Fibroblast of villous mesenchyme (primary cell): ENCODE measurements at regions not wholly inside any gene's neighbourhood (a gene's known extent, or its start where the extent isn't known, plus 50 kb on each side); places are given as distances from the start of the nearest gene placed in this dataset.

ENCODE experiments used
- DNase-seq: peaks from one replicate; pipeline ENCODE4 v3.0.0-alpha.2; 2010; ENCODE audit warnings: low read depth
- H3K4me3 ChIP-seq: 2 replicates; pipeline ENCODE4 v1.5.1; 2011; ENCODE audit warnings: low read depth, mild to moderate bottlenecking, low read length
- CTCF ChIP-seq: IDR thresholded peaks from 2 replicates; pipeline ENCODE4 v1.5.1; 2012; ENCODE audit warnings: low read depth, mild to moderate bottlenecking, low read length; ENCODE audit not compliant: insufficient read depth

- TF ChIP-seq CTCF: no peak
- no peak for DNase-seq
- H3K4me3 ChIP-seq: no peak overlapping the region
Measured at GRCh38 chr20:43364001-43364400, 93.7 kb upstream of the SRSF6 start.

- TF ChIP-seq CTCF: no peak
- no peak overlapping the region for H3K4me3 ChIP-seq
- no peak for DNase-seq
Measured at GRCh38 chr20:43363506-43363905, 94.2 kb upstream of the SRSF6 start.

GRCh38 chr20:43361526-43361925, 96.2 kb upstream of the SRSF6 start:
- no peak for TF ChIP-seq CTCF
- no peak overlapping the region for H3K4me3 ChIP-seq
- DNase-seq: no peak

- DNase-seq: no peak
- H3K4me3 ChIP-seq: no peak overlapping the region
- TF ChIP-seq CTCF: no peak
Measured at GRCh38 chr20:43360016-43360415, 97.7 kb upstream of the SRSF6 start.

- no peak overlapping the region for H3K4me3 ChIP-seq
- TF ChIP-seq CTCF: no peak
- no peak for DNase-seq
Measured at GRCh38 chr20:43358811-43359210, 98.9 kb upstream of the SRSF6 start.

GRCh38 chr20:43357352-43357751, 100.3 kb upstream of the SRSF6 start:
- no peak for DNase-seq
- TF ChIP-seq CTCF: no peak
- H3K4me3 ChIP-seq: no peak overlapping the region

GRCh38 chr20:43355610-43356009, 102.1 kb upstream of the SRSF6 start:
- H3K4me3 ChIP-seq: no peak overlapping the region
- no peak for DNase-seq
- no peak for TF ChIP-seq CTCF
